IMR-90 (cell line): ENCODE measurements at regions not wholly inside any gene's neighbourhood (a gene's known extent, or its start where the extent isn't known, plus 50 kb on each side); places are given as distances from the start of the nearest gene placed in this dataset.

ENCODE experiments used
- ATAC-seq: fragments of 200-7000 bp; cut with Tn5 transposase; 2 replicates; pipeline ENCODE4 v1.9.1; 2020; ENCODE audit warnings: low read depth, mild to moderate bottlenecking, moderate library complexity
- BruUV-seq: library from RNA; stranded (reverse); fragments of 400-500 nt; replicated peaks from 2 replicates; lab custom pipeline; 2021; lab: Mats Ljungman, UMichigan
- CTCF ChIA-PET: fragments of 300-600 bp; formaldehyde crosslinking; extraction: SDS; loops from one replicate; lab custom pipeline; 2021; ENCODE audit warnings: antibody characterized with exemption; lab: Yijun Ruan, JAX
- POLR2A ChIA-PET: fragments of 300-600 bp; sonication (Branson Sonifier 250); formaldehyde crosslinking; loops from one replicate; lab custom pipeline; 2022; ENCODE audit warnings: antibody characterized with exemption; ENCODE audit not compliant: unreplicated experiment; lab: Charles Lee
- DNase-seq: peaks from one replicate; pipeline ENCODE4 v3.0.0; 2013
- H2AFZ ChIP-seq: replicated peaks from 2 replicates; pipeline ENCODE3; 2013; ENCODE audit warnings: low read length, mild to moderate bottlenecking; ENCODE audit not compliant: poor library complexity
- H2AK5ac ChIP-seq: 2 replicates; pipeline ENCODE4 v1.6.1; 2013; ENCODE audit warnings: low read depth, low read length, inconsistent platforms
- H2AK9ac ChIP-seq: replicated peaks from 2 replicates; pipeline ENCODE3; 2013; ENCODE audit warnings: mild to moderate bottlenecking, low read depth, low read length, moderate library complexity; ENCODE audit not compliant: poor library complexity
- H2BK120ac ChIP-seq: 2 replicates; pipeline ENCODE4 v1.6.1; 2013; ENCODE audit warnings: low read depth, low read length, inconsistent platforms
- H2BK15ac ChIP-seq: 3 replicates; pipeline ENCODE4 v1.6.1; 2013; ENCODE audit warnings: low read depth, low read length, inconsistent platforms
- H2BK20ac ChIP-seq: 2 replicates; pipeline ENCODE4 v1.6.1; 2013; ENCODE audit warnings: low read depth, mild to moderate bottlenecking, inconsistent platforms, low read length, moderate library complexity
- H2BK5ac ChIP-seq: 2 replicates; pipeline ENCODE4 v1.6.1; 2013; ENCODE audit warnings: mild to moderate bottlenecking, low read depth, low read length, inconsistent platforms; ENCODE audit not compliant: poor library complexity, severe bottlenecking
- H3K14ac ChIP-seq: replicated peaks from 2 replicates; pipeline ENCODE4 v1.6.1; 2013; ENCODE audit warnings: low read depth, low read length, inconsistent platforms
- H3K18ac ChIP-seq: 2 replicates; pipeline ENCODE4 v1.6.1; 2013; ENCODE audit warnings: low read depth, low read length, control low read depth
- H3K23ac ChIP-seq: 2 replicates; pipeline ENCODE4 v1.6.1; 2013; ENCODE audit warnings: low read depth, low read length, inconsistent platforms
- H3K27ac ChIP-seq: 2 replicates; pipeline ENCODE4 v1.5.1; 2013; ENCODE audit warnings: mild to moderate bottlenecking, control low read depth, low read length; ENCODE audit not compliant: insufficient read depth
- H3K27me3 ChIP-seq: 2 replicates; pipeline ENCODE4 v1.6.1; 2013; ENCODE audit warnings: low read length; ENCODE audit not compliant: control insufficient read depth, insufficient read depth
- H3K36me3 ChIP-seq: 2 replicates; pipeline ENCODE4 v1.6.1; 2013; ENCODE audit warnings: low read length, mixed read lengths; ENCODE audit not compliant: control insufficient read depth, insufficient read depth
- H3K4ac ChIP-seq: 2 replicates; pipeline ENCODE4 v1.6.1; 2013; ENCODE audit warnings: low read depth, low read length, inconsistent platforms
- H3K4me1 ChIP-seq: 2 replicates; pipeline ENCODE4 v1.6.1; 2013; ENCODE audit warnings: low read length, mixed read lengths; ENCODE audit not compliant: control insufficient read depth, insufficient read depth
- H3K4me2 ChIP-seq: 2 replicates; pipeline ENCODE4 v1.6.1; 2013; ENCODE audit warnings: low read depth, mild to moderate bottlenecking, control low read depth, low read length, moderate library complexity
- H3K4me3 ChIP-seq: 2 replicates; pipeline ENCODE4 v1.5.1; 2013; ENCODE audit warnings: low read depth, mild to moderate bottlenecking, control low read depth, low read length, moderate library complexity; ENCODE audit not compliant: insufficient read depth
- H3K56ac ChIP-seq: 2 replicates; pipeline ENCODE4 v1.6.1; 2013; ENCODE audit warnings: low read length, inconsistent platforms; ENCODE audit not compliant: insufficient read depth; ENCODE audit errors: extremely low read depth
- H3K79me1 ChIP-seq, 2 experiments: 2 replicates each; pipeline ENCODE4 v1.6.1; 2013; ENCODE audit warnings: low read length in 2 of 2, inconsistent platforms in 1 of 2, low read depth in 1 of 2
- H3K9ac ChIP-seq: 2 replicates; pipeline ENCODE4 v1.6.1; 2013; ENCODE audit warnings: low read depth, low read length, control low read depth
- H3K9me1 ChIP-seq: 2 replicates; pipeline ENCODE4 v1.6.1; 2013; ENCODE audit warnings: low read length, inconsistent platforms; ENCODE audit not compliant: insufficient read depth
- H3K9me3 ChIP-seq: 2 replicates; pipeline ENCODE4 v1.6.1; 2013; ENCODE audit warnings: low read length; ENCODE audit not compliant: control insufficient read depth, insufficient read depth
- H4K20me1 ChIP-seq: 2 replicates; pipeline ENCODE4 v1.6.1; 2013; ENCODE audit warnings: low read length, inconsistent platforms; ENCODE audit not compliant: insufficient read depth
- H4K5ac ChIP-seq: 2 replicates; pipeline ENCODE4 v1.6.1; 2013; ENCODE audit warnings: mild to moderate bottlenecking, low read depth, low read length, control low read depth
- H4K8ac ChIP-seq, 2 experiments: 2 replicates each; pipeline ENCODE4 v1.6.1; 2013; ENCODE audit warnings: low read depth in 2 of 2, low read length in 2 of 2, control low read depth in 1 of 2, inconsistent platforms in 1 of 2
- H4K91ac ChIP-seq: 2 replicates; pipeline ENCODE4 v1.6.1; 2013; ENCODE audit warnings: low read depth, low read length, inconsistent platforms; ENCODE audit not compliant: insufficient read depth
- CEBPB ChIP-seq: IDR thresholded peaks from 2 replicates; pipeline ENCODE4 v1.6.1; 2012; ENCODE audit warnings: low read depth, low read length, improper control_type of control experiment
- CHD1 ChIP-seq: IDR thresholded peaks from 2 replicates; pipeline ENCODE4 v1.6.1; 2012; ENCODE audit warnings: low read depth, low read length, improper control_type of control experiment
- CTCF ChIP-seq: conservative IDR thresholded peaks from 2 replicates; pipeline ENCODE4 v1.5.1; 2012; ENCODE audit warnings: mild to moderate bottlenecking, low read depth, low read length, improper control_type of control experiment
- MXI1 ChIP-seq: IDR thresholded peaks from 2 replicates; pipeline ENCODE4 v1.6.1; 2012; ENCODE audit warnings: low read depth, mild to moderate bottlenecking, low read length, moderate library complexity, borderline replicate concordance
- POLR2A ChIP-seq: IDR thresholded peaks from 2 replicates; pipeline ENCODE4 v1.6.1; 2012; ENCODE audit warnings: mild to moderate bottlenecking, low read depth, low read length
- RAD21 ChIP-seq: IDR thresholded peaks from 2 replicates; pipeline ENCODE4 v1.6.1; 2012; ENCODE audit warnings: low read length, improper control_type of control experiment
- RCOR1 ChIP-seq: IDR thresholded peaks from 2 replicates; pipeline ENCODE4 v1.6.1; 2012; ENCODE audit warnings: mild to moderate bottlenecking, low read length, improper control_type of control experiment; ENCODE audit not compliant: insufficient replicate concordance
- SMC3 ChIP-seq: fragments of 150-350 bp; IDR thresholded peaks from 2 replicates; pipeline ENCODE4 v1.6.1; 2016; ENCODE audit warnings: low read depth, mild to moderate bottlenecking, antibody characterized with exemption, low read length, moderate library complexity
- WGBS, 2 experiments: methylation state at CpG; one replicate each; pipeline versions ENCODE4 v1.1.5 to v1.1.7; 2013; ENCODE audit warnings: missing lambda C conversion rate in 2 of 2; ENCODE audit not compliant: insufficient read length in 1 of 2; ENCODE audit errors: extremely low coverage in 2 of 2; 5-methylcytosine and 5-hydroxymethylcytosine counted together
- dilution Hi-C: fragments of 300-500 bp; cut with HindIII; formaldehyde crosslinking; loops from one replicate; pipeline ENCODE4 v1.14.3; 2018; ENCODE audit warnings: low sequenced_read_pairs; ENCODE audit not compliant: unreplicated experiment
- in situ Hi-C: fragments of 300-500 bp; cut with MboI; formaldehyde crosslinking; loops from 3 replicates; pipeline ENCODE4 v1.14.3; 2019; ENCODE audit warnings: low sequenced_read_pairs, inconsistent platforms, mixed read lengths
- intact Hi-C: fragments of 100-400 bp; cut with micrococcal nuclease; formaldehyde crosslinking; loops from 2 replicates; pipeline ENCODE4 v1.10.0; 2022

DNA sequence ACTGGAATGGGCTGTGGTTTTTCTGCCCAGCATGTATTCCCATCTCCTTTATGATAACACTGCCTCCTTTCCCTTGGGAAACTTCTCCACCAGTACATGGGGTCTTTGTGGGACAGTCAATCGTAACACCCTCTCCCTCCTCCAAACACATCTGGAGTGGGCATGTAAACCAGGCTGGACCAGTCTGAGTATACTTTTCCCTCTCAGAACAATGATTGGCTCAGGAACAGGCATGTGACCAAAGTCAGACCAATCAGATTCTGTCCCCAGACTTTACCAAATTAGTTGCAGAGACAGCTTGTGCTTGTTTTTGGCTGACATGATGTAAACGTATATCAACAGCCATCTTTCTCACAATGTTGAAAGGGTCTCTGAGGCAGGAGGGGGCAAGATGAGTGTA lies 97.1 kb upstream of the CRBN start:
- Histone ChIP-seq H3K14ac (no peak overlapping the region), H2BK20ac (no peak overlapping the region), H2AK9ac (no peak overlapping the region), H3K9me1 (no peaks in the 10 kb centered on the region), H4K20me1 (no peaks in the 10 kb centered on the region), H2BK120ac (no peak overlapping the region), H3K9ac (no peak overlapping the region), H3K4me2 (no peak overlapping the region), H3K4me1 (no peaks in the 10 kb centered on the region), H3K4me3 (no peak overlapping the region), H2BK15ac (no peak overlapping the region), H4K91ac (no peak overlapping the region), H3K36me3 (no peaks in the 10 kb centered on the region), H3K79me1 (no peaks in the 10 kb centered on the region), H3K4ac (no peak overlapping the region), H3K27ac (no peak overlapping the region), H3K27me3 (no peaks in the 10 kb centered on the region), H3K56ac (no peak overlapping the region), H2BK5ac (no peak overlapping the region), H4K5ac (no peak overlapping the region), H2AK5ac (no peak overlapping the region), H4K8ac (no peak overlapping the region), H2AFZ (no peak overlapping the region), H3K9me3 (peaks cover 4% of the 10 kb centered on the region), H3K23ac (no peak overlapping the region), H3K18ac (no peak overlapping the region)
- dilution Hi-C loops (no loop called here), in situ Hi-C loops (no loop called here), intact Hi-C loops (no loop called here)
- ATAC-seq (no peak), DNase-seq (no peak)
- ChIA-PET POLR2A (no interaction called here), CTCF (no interaction called here)
- BruUV-seq, result no TSS peak
- no CpG with 5 or more reads among the region's 2 CpGs for WGBS, 2 experiments
- TF ChIP-seq RCOR1 (no peak), POLR2A (no peak), SMC3 (no peak), RAD21 (no peak), CHD1 (no peak), MXI1 (no peak), CTCF (no peak), CEBPB (no peak)
